ENCODE measurements at regions not wholly inside any gene's neighbourhood (a gene's known extent, or its start where the extent isn't known, plus 50 kb on each side); places are given as distances from the start of the nearest gene placed in this dataset.

- TF ChIP-seq POLR2A (IDR thresholded peaks at IDR 0.05; ENCODE audit: control extremely low read depth in 1 of 2, low read depth in 2 of 2, low read length in 2 of 2), result no peak
- TF ChIP-seq CTBP2 (IDR thresholded peaks at IDR 0.05; ENCODE audit: borderline replicate concordance, insufficient read depth, insufficient read length, low read length), result no peak
Measured at GRCh38 chr1:90795431-90795830, 78.3 kb upstream of the BARHL2 start (continued).

Data from H1 (cell line).